IPS DF 6.9 (cell line): ENCODE measurements at regions not wholly inside any gene's neighbourhood (a gene's known extent, or its start where the extent isn't known, plus 50 kb on each side); places are given as distances from the start of the nearest gene placed in this dataset.

Experiments used
- DNase-seq: peaks from one replicate; pipeline ENCODE4 v3.0.0-alpha.2; 2013; ENCODE audit warnings: low read depth, low spot score
- H3K27ac ChIP-seq: one replicate; pipeline ENCODE4 v1.5.1; 2013; ENCODE audit warnings: low read length, control low read depth
- H3K27me3 ChIP-seq: 2 replicates; pipeline ENCODE4 v1.6.1; 2013; ENCODE audit warnings: mild to moderate bottlenecking, low read length; ENCODE audit not compliant: control insufficient read depth, insufficient read depth
- H3K36me3 ChIP-seq: 2 replicates; pipeline ENCODE4 v1.6.1; 2013; ENCODE audit warnings: low read length; ENCODE audit not compliant: control insufficient read depth, insufficient read depth
- H3K4me1 ChIP-seq: 2 replicates; pipeline ENCODE4 v1.6.1; 2013; ENCODE audit warnings: low read length; ENCODE audit not compliant: control insufficient read depth, insufficient read depth
- H3K4me3 ChIP-seq: 2 replicates; pipeline ENCODE4 v1.5.1; 2013; ENCODE audit warnings: mild to moderate bottlenecking, low read length
- H3K9me3 ChIP-seq: 2 replicates; pipeline ENCODE4 v1.6.1; 2013; ENCODE audit warnings: low read length, inconsistent platforms; ENCODE audit not compliant: control insufficient read depth, insufficient read depth
- WGBS: extraction: QIAGEN DNeasy Blood & Tissue Kit; methylation state at CpG from one replicate; pipeline ENCODE4 v1.1.7; 2013; ENCODE audit warnings: mixed read lengths, missing lambda C conversion rate; ENCODE audit not compliant: insufficient read length, insufficient coverage; 5-methylcytosine and 5-hydroxymethylcytosine counted together

DNA sequence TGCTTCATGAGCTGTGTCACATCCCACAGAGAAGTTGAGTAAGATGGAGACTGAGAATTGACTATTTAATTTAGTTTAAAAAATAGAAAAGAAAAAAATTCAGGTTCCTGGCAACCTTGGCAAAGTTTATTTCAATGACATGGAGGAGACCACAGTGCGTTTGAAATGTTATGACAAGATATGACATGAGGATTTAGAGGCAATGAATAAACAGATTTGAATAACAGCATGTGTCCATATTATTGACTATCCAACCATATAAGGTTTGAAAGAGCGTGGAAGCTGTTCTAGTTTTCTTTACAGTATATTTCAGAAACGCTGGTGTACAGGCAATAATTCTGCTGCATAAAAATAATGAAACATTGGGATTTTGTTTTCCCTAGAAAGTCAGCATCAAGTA lies 303.9 kb downstream of the SMOC2 start:
- H3K27ac ChIP-seq: no peak overlapping the region
- whole genome bisulfite sequencing: no CpG with 5 or more reads among the region's 3 CpGs
- no peaks in the 10 kb centered on the region for H3K4me1 ChIP-seq
- no peak overlapping the region for H3K4me3 ChIP-seq
- no peaks in the 10 kb centered on the region for H3K9me3 ChIP-seq
- H3K36me3 ChIP-seq: no peaks in the 10 kb centered on the region
- no peaks in the 10 kb centered on the region for H3K27me3 ChIP-seq
- no peak for DNase-seq

- Histone ChIP-seq H3K4me1 (no peaks in the 10 kb centered on the region), H3K4me3 (no peak overlapping the region), H3K36me3 (no peaks in the 10 kb centered on the region), H3K9me3 (no peaks in the 10 kb centered on the region), H3K27me3 (no peaks in the 10 kb centered on the region), H3K27ac (no peak overlapping the region)
- DNase-seq: no peak
- no CpG with 5 or more reads among the region's 23 CpGs for WGBS
Observed at GRCh38 chr6:168741942-168742782, 301.2 kb downstream of the SMOC2 start.

DNA sequence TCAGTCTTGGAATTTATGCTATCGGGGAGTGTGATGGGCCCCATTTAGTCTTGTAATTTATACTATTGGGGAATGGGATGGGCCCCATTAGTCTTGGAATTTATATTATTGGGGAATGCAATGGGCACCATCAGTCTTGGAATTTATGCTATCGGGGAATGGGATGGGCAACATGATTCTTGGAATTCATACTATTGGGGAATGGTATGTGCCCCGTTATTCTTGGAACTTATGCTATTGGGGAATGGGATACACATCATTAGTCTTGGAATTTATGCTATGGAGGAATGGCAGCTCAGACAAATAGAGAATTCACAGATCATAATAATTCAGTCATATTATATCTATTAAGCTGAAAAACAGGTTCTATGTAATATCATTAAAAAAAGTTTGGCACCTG lies 300.3 kb downstream of the SMOC2 start:
- no peak overlapping the region for H3K4me3 ChIP-seq
- no peaks in the 10 kb centered on the region for H3K9me3 ChIP-seq
- DNase-seq: no peak
- H3K27ac ChIP-seq: no peak overlapping the region
- no CpG with 5 or more reads among the region's 3 CpGs for WGBS
- H3K36me3 ChIP-seq: no peaks in the 10 kb centered on the region
- H3K27me3 ChIP-seq: no peaks in the 10 kb centered on the region
- no peaks in the 10 kb centered on the region for H3K4me1 ChIP-seq

- no peaks in the 10 kb centered on the region for H3K9me3 ChIP-seq
- H3K4me3 ChIP-seq: no peak overlapping the region
- no peak for DNase-seq
- no peaks in the 10 kb centered on the region for H3K27me3 ChIP-seq
- H3K27ac ChIP-seq: no peak overlapping the region
- no peaks in the 10 kb centered on the region for H3K4me1 ChIP-seq
- no CpG with 5 or more reads among the region's 2 CpGs for WGBS
- H3K36me3 ChIP-seq: no peaks in the 10 kb centered on the region
Observed at GRCh38 chr6:168739381-168739780, 298.4 kb downstream of the SMOC2 start.

DNA sequence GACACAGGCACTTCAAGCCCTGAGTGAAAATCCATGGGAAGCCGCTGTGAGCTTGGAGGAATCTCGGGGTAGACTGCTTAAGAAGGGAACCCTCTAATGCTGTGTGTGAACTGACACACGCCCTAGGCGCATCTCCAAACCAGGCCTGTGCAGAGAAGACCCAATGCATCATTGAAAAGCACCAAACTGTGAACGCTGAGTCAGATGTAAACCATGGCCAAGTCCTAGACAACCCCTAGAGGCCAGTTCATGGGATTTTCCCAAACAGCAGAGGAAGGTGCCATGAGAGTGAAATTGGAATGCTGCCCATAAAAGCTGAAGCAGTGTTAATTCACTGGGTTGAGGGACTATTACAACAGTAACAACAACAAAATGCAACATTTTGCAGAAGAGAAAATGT lies 296.5 kb downstream of the SMOC2 start:
- Histone ChIP-seq H3K9me3 (no peaks in the 10 kb centered on the region), H3K27ac (no peak overlapping the region), H3K36me3 (no peaks in the 10 kb centered on the region), H3K4me3 (no peak overlapping the region), H3K4me1 (no peaks in the 10 kb centered on the region), H3K27me3 (no peaks in the 10 kb centered on the region)
- no peak for DNase-seq
- WGBS: no CpG with 5 or more reads among the region's 5 CpGs

DNA sequence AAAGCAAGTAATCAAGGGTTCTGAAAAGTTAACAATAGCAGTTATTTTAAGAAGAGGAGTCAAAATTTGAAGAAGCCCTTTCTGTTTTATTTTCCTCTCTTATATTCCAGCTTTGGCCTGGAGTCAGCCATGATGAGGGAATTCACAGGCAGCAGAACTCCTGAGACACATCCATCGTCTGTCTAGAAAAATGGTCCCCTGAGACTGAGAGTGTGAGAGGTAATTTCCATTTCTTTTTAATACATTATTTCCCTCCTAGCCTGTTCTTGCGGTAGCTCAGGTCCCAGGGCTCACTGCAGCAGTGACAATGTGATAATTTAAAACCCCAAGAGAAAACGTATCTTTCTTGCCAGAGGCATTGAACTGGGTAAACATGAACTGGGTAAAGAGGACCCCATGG lies 296.0 kb downstream of the SMOC2 start:
- DNase-seq: no peak
- no peak overlapping the region for H3K4me3 ChIP-seq
- no peaks in the 10 kb centered on the region for H3K9me3 ChIP-seq
- no peak overlapping the region for H3K27ac ChIP-seq
- no CpG with 5 or more reads among the region's 3 CpGs for WGBS
- H3K4me1 ChIP-seq: no peaks in the 10 kb centered on the region
- no peaks in the 10 kb centered on the region for H3K36me3 ChIP-seq
- no peaks in the 10 kb centered on the region for H3K27me3 ChIP-seq

- no peaks in the 10 kb centered on the region for H3K27me3 ChIP-seq
- no peak overlapping the region for H3K4me3 ChIP-seq
- no peak overlapping the region for H3K27ac ChIP-seq
- H3K4me1 ChIP-seq: no peaks in the 10 kb centered on the region
- no peaks in the 10 kb centered on the region for H3K9me3 ChIP-seq
- H3K36me3 ChIP-seq: no peaks in the 10 kb centered on the region
- no peak for DNase-seq
Observed at GRCh38 chr6:168736039-168736438, 295.1 kb downstream of the SMOC2 start.

- Histone ChIP-seq H3K27me3 (no peaks in the 10 kb centered on the region), H3K27ac (no peak overlapping the region)
- DNase-seq: no peak
Observed at GRCh38 chr6:168735268-168735949, 294.4 kb downstream of the SMOC2 start.

GRCh38 chr6:168734523-168734922 lies 293.5 kb downstream of the SMOC2 start:
- no CpG with 5 or more reads among the region's 5 CpGs for WGBS
- H3K27me3 ChIP-seq: no peaks in the 10 kb centered on the region
- H3K4me1 ChIP-seq: no peaks in the 10 kb centered on the region
- no peak overlapping the region for H3K4me3 ChIP-seq
- no peaks in the 10 kb centered on the region for H3K36me3 ChIP-seq
- no peaks in the 10 kb centered on the region for H3K9me3 ChIP-seq
- no peak for DNase-seq
- no peak overlapping the region for H3K27ac ChIP-seq

More at GRCh38 chr6:168735268-168735949, 294.4 kb downstream of the SMOC2 start:
- no CpG with 5 or more reads among the region's 6 CpGs for WGBS
- no peak overlapping the region for H3K4me3 ChIP-seq
- H3K9me3 ChIP-seq: no peaks in the 10 kb centered on the region
- no peaks in the 10 kb centered on the region for H3K36me3 ChIP-seq
- H3K4me1 ChIP-seq: no peaks in the 10 kb centered on the region

- H3K36me3 ChIP-seq: no peaks in the 10 kb centered on the region
- H3K27ac ChIP-seq: no peak overlapping the region
- no peaks in the 10 kb centered on the region for H3K9me3 ChIP-seq
- no peaks in the 10 kb centered on the region for H3K4me1 ChIP-seq
- DNase-seq: no peak
- no CpG with 5 or more reads among the region's 8 CpGs for WGBS
- no peaks in the 10 kb centered on the region for H3K27me3 ChIP-seq
- no peak overlapping the region for H3K4me3 ChIP-seq
Observed at GRCh38 chr6:168732676-168733075, 291.7 kb downstream of the SMOC2 start.
